ENCODE measurements at regions not wholly inside any gene's neighbourhood (a gene's known extent, or its start where the extent isn't known, plus 50 kb on each side); places are given as distances from the start of the nearest gene placed in this dataset.

DNA sequence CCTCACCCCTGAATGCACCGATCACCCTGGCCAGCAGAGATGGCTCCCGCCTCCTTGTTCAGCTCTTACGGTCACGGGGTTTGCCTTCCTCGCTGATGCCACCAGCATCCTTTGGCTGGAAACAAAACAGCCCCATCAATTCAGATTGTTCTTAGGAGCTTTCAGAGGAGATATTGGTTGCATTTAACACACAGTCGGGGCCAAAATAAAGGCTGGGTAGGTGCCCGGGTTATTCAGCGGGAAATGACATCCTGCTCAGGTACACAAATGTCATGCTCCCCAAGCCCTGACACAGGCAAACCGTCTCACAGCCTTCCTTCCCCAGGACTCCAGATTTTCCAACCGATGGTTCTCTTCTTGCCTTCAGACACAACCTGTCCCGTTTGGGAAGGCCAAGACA, 62.4 kb upstream of the MEF2A start:
- Histone ChIP-seq H3K27me3 (replicated peaks) (no peaks in the 10 kb centered on the region), H3K36me3 (replicated peaks) (no peaks in the 10 kb centered on the region), H3K4me3 (ENCODE audit: low read depth, low read length) (no peak overlapping the region), H3K27ac (no peak overlapping the region)
- DNase-seq: no peak
- in situ Hi-C loops (cut with HindIII; ENCODE audit: low pct_ligation_motif_present, low sequenced_read_pairs): no loop called here
- TF ChIP-seq, protein P1, sequence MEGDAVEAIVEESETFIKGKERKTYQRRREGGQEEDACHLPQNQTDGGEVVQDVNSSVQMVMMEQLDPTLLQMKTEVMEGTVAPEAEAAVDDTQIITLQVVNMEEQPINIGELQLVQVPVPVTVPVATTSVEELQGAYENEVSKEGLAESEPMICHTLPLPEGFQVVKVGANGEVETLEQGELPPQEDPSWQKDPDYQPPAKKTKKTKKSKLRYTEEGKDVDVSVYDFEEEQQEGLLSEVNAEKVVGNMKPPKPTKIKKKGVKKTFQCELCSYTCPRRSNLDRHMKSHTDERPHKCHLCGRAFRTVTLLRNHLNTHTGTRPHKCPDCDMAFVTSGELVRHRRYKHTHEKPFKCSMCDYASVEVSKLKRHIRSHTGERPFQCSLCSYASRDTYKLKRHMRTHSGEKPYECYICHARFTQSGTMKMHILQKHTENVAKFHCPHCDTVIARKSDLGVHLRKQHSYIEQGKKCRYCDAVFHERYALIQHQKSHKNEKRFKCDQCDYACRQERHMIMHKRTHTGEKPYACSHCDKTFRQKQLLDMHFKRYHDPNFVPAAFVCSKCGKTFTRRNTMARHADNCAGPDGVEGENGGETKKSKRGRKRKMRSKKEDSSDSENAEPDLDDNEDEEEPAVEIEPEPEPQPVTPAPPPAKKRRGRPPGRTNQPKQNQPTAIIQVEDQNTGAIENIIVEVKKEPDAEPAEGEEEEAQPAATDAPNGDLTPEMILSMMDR (IDR thresholded peaks at IDR 0.05; ENCODE audit: low read depth, low read length, missing control alignments): no peak

DNA sequence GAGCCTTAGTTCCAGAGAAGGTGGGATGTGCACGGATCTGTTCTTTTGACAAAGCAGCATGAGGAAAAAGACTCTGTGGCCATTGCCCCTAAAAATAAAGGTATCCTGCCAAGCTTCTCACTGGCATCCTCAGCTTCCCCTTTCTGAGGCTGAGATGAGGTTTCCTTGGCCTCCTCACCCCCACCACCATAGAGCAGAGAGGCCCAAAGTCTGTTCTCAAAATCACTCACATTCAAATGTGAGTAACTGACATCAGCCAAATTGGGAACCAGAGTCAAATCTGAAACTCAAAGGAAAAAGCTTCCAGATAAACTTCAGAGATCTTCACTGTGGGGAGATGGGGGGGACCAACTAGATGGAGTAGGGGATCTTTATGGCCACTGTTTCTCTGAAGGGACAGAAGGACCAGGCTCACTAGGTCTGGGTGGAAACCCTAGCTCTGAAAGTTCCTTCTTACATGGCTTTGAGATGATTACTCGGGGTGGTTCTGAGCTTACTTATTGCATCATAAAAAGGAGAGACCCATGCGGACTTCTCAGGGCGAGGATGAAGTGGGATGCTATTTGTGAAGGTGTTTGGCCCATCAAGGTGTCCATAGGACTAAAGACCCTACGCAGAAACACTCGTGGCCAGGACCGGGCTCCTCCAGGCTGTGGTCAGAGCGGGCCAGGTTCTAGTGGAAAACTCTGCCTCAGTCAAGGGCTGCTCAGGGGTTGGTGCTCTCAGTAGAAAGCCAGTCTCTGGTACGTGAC, 61.5 kb upstream of the MEF2A start:
- no peak for DNase-seq
- H3K4me3 ChIP-seq (ENCODE audit: low read depth, low read length): no peak overlapping the region
- H3K27me3 ChIP-seq (replicated peaks): no peaks in the 10 kb centered on the region
- no peak overlapping the region for H3K27ac ChIP-seq
- H3K36me3 ChIP-seq (replicated peaks): no peaks in the 10 kb centered on the region
- TF ChIP-seq, protein P1 (IDR thresholded peaks at IDR 0.05; ENCODE audit: low read depth, low read length, missing control alignments): no peak
- in situ Hi-C loops (cut with HindIII; ENCODE audit: low pct_ligation_motif_present, low sequenced_read_pairs): no loop called here

DNA sequence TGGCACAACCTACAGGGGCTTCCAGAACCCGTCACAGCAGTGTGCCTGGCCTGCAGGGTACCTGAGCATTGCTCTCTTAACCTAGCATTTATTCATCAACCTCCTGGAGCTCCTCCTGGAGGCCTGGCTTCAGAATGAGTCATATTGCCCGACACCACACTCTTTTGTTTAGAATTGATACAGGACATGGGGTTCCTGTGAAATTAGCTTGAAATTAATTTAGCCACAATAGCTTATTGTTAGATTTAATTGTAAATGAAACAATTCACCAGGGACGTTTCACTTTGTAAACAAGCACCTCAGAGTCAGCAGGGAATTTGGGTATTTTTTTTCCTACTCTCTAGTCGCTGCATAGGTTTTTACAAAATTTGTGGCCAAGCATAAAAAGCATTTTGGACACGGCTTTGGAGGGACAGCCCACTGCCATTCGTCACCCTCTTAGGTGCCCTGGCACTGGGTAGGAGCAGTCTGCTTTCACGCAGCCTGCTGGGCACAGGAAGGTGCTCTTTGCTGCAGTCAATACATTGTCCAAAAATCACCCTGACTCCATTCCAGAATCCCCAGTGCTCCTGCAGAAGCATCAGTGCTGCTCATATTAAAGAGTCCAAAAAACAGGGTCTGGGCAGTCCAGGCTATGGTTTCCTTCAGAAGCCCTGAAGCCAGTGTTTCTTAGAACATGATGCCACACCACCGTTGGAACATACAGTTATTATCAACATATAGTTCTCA, 60.8 kb upstream of the MEF2A start:
- TF ChIP-seq, protein P1 (IDR thresholded peaks at IDR 0.05; ENCODE audit: low read depth, low read length, missing control alignments): peak; percentile 43
- Histone ChIP-seq H3K27ac (no peak overlapping the region), H3K27me3 (replicated peaks) (no peaks in the 10 kb centered on the region), H3K4me3 (ENCODE audit: low read depth, low read length) (no peak overlapping the region), H3K36me3 (replicated peaks) (no peaks in the 10 kb centered on the region)
- DNase-seq: peak; percentile 20
- in situ Hi-C loops (cut with HindIII; ENCODE audit: low pct_ligation_motif_present, low sequenced_read_pairs): no loop called here

DNA sequence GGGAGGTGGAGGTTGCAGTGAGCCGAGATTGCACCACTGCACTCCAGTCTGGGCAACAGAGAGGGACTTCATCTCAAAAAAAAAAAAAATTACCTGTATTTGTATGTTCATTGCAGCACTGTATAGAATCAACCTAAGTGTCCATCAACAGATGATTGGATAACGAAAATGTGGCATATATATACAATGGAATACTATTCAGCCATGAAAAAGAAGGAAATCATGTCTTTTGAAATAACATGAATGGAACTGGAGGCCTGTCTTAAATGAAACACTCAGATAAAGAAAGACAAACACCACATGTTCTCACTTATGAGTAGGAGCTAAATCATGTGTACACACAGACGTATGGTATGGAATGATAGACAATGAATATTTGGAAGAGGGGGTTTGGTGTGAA, 59.4 kb upstream of the MEF2A start:
- no peak overlapping the region for H3K27ac ChIP-seq
- DNase-seq: no peak
- in situ Hi-C loops (cut with HindIII; ENCODE audit: low pct_ligation_motif_present, low sequenced_read_pairs): no loop called here
- H3K36me3 ChIP-seq (replicated peaks): no peaks in the 10 kb centered on the region
- H3K4me3 ChIP-seq (ENCODE audit: low read depth, low read length): no peak overlapping the region
- TF ChIP-seq, protein P1 (IDR thresholded peaks at IDR 0.05; ENCODE audit: low read depth, low read length, missing control alignments): no peak
- H3K27me3 ChIP-seq (replicated peaks): no peaks in the 10 kb centered on the region

DNA sequence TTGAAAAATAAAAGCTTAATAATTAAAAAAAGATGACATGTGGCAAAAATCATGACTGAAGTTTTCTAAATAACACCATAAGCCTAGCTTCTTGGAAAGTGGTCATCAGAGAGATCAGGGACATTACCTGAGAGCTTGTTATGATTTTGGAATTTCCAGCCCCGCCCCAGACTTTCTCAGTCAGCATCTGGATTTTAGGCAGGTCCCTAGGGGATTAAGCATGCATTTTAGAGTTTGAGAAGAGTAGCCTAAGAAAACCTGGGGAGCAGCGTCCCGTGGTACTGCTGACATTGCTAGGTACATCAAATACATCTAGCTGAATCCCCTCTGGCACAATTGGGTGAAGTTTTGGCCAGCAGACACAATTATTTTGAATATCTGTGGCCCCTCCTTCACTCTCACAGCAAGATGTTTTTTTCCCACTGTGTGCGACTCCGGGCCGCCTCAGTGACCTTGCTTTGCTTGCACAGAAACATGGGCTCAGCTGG, 58.7 kb upstream of the MEF2A start:
- Histone ChIP-seq H3K4me3 (ENCODE audit: low read depth, low read length) (no peak overlapping the region), H3K27ac (peak overlapping the region; percentile 46), H3K36me3 (replicated peaks) (no peaks in the 10 kb centered on the region), H3K27me3 (replicated peaks) (no peaks in the 10 kb centered on the region)
- TF ChIP-seq, protein P1 (IDR thresholded peaks at IDR 0.05; ENCODE audit: low read depth, low read length, missing control alignments): no peak
- no peak for DNase-seq
- in situ Hi-C loops (cut with HindIII; ENCODE audit: low pct_ligation_motif_present, low sequenced_read_pairs): no loop called here
